HCT116 (cell line): ENCODE measurements at regions not wholly inside any gene's neighbourhood (a gene's known extent, or its start where the extent isn't known, plus 50 kb on each side); places are given as distances from the start of the nearest gene placed in this dataset.

Experiments used
- ATAC-seq: fragments of 200-7000 bp; cut with Tn5 transposase; 2 replicates; pipeline ENCODE4 v1.9.1; 2020; ENCODE audit warnings: mild to moderate bottlenecking, moderate library complexity
- BruUV-seq: library from RNA; stranded (reverse); fragments of 400-500 nt; replicated peaks from 2 replicates; lab custom pipeline; 2021; lab: Mats Ljungman, UMichigan
- CTCF ChIA-PET: fragments of 300-600 bp; sonication (Branson Sonifier 250); formaldehyde crosslinking; loops from one replicate; lab custom pipeline; 2021; ENCODE audit warnings: antibody characterized with exemption; lab: Charles Lee
- POLR2A ChIA-PET: fragments of 300-600, 350-600 bp; sonication (Branson Sonifier 250); formaldehyde crosslinking; loops from one replicate; lab custom pipeline; 2021; ENCODE audit warnings: antibody characterized with exemption; lab: Charles Lee
- RAD21 ChIA-PET, 2 experiments: fragments of 300-600 bp; sonication (Branson Sonifier 250); formaldehyde crosslinking; loops; one replicate each; lab custom pipeline; 2023; ENCODE audit warnings: low total read pairs in 2 of 2; ENCODE audit not compliant: uncharacterized antibody in 2 of 2, unreplicated experiment in 2 of 2, low non-redundant PET in 1 of 2; lab: Charles Lee
- DNase-seq: peaks from one replicate; pipeline ENCODE4 v3.0.0-alpha.2; 2010; ENCODE audit warnings: low read depth, low spot score
- H2AFZ ChIP-seq: fragments of 200-600 bp; shearing (Covaris generic), sonication (generic); 2 replicates; pipeline ENCODE4 v1.6.1; 2017; ENCODE audit warnings: low read depth, mixed run types, mixed read lengths, antibody characterized with exemption, low read length; ENCODE audit not compliant: poor library complexity, severe bottlenecking
- H3K27ac ChIP-seq: 2 replicates; pipeline ENCODE4 v1.5.1; 2012; ENCODE audit warnings: low read depth, low read length
- H3K27me3 ChIP-seq: fragments of 200-600 bp; sonication (generic); 2 replicates; pipeline ENCODE4 v1.6.1; 2016; ENCODE audit warnings: mixed run types, low read length, mixed read lengths; ENCODE audit not compliant: insufficient read depth
- H3K36me3 ChIP-seq, 2 experiments: fragments of 200-500 bp in 1 of 2; fragments of 200-600 bp in 1 of 2; sonication (Bioruptor generic) in 1 of 2; sonication (generic) in 1 of 2; 2 replicates each; pipeline versions ENCODE4 v1.5.1 to v1.6.1; 2014 to 2016; ENCODE audit warnings: low read length in 2 of 2, inconsistent platforms in 1 of 2, mixed read lengths in 1 of 2, mixed run types in 1 of 2; ENCODE audit not compliant: insufficient read depth in 2 of 2, control insufficient read depth in 1 of 2
- H3K4me1 ChIP-seq, 2 experiments: fragments of 200-600 bp in 1 of 2; sonication (generic) in 1 of 2; 2 replicates each; pipeline versions ENCODE4 v1.5.1 to v1.6.1; 2012 to 2017; ENCODE audit warnings: low read length in 2 of 2, inconsistent platforms in 1 of 2, mild to moderate bottlenecking in 1 of 2, mixed read lengths in 1 of 2, mixed run types in 1 of 2, moderate library complexity in 1 of 2; ENCODE audit not compliant: insufficient read depth in 2 of 2, control insufficient read depth in 1 of 2
- H3K4me2 ChIP-seq: fragments of 200-600 bp; sonication (generic); 2 replicates; pipeline ENCODE4 v1.6.1; 2017; ENCODE audit warnings: mixed run types, low read length, mixed read lengths
- H3K4me3 ChIP-seq, 2 experiments: fragments of 200-600 bp in 1 of 2; sonication (generic) in 1 of 2; replicated peaks in 1 of 2; 2 replicates each; pipeline ENCODE4 v1.5.1; 2011 to 2016; ENCODE audit warnings: low read length in 2 of 2, control low read depth in 1 of 2, low read depth in 1 of 2, mild to moderate bottlenecking in 1 of 2, mixed read lengths in 1 of 2, mixed run types in 1 of 2
- H3K79me2 ChIP-seq: fragments of 200-600 bp; sonication (generic); 2 replicates; pipeline ENCODE4 v1.6.1; 2017; ENCODE audit warnings: mild to moderate bottlenecking, mixed run types, low read length, moderate library complexity, mixed read lengths; ENCODE audit not compliant: insufficient read depth
- H3K9ac ChIP-seq: fragments of 200-600 bp; sonication (generic); 2 replicates; pipeline ENCODE4 v1.6.1; 2016; ENCODE audit warnings: low read length, mixed read lengths
- H3K9me2 ChIP-seq: fragments of 200-600 bp; sonication (generic), shearing (Covaris generic); 2 replicates; pipeline ENCODE4 v1.6.1; 2017; ENCODE audit warnings: mixed run types, mild to moderate bottlenecking, moderate library complexity; ENCODE audit not compliant: insufficient read depth
- H3K9me3 ChIP-seq, 2 experiments: fragments of 200-500 bp in 1 of 2; fragments of 200-600 bp in 1 of 2; sonication (Bioruptor generic) in 1 of 2; sonication (generic) in 1 of 2; 2 replicates each; pipeline ENCODE4 v1.6.1; 2014 to 2017; ENCODE audit warnings: low read length in 2 of 2, mixed read lengths in 2 of 2, inconsistent platforms in 1 of 2, low read depth in 1 of 2, mild to moderate bottlenecking in 1 of 2, mixed run types in 1 of 2, moderate library complexity in 1 of 2; ENCODE audit not compliant: control insufficient read depth in 1 of 2, insufficient read depth in 1 of 2
- H4K20me1 ChIP-seq: fragments of 200-600 bp; sonication (generic), shearing (Covaris generic); 2 replicates; pipeline ENCODE4 v1.6.1; 2017; ENCODE audit warnings: mixed run types, mild to moderate bottlenecking, moderate library complexity; ENCODE audit not compliant: insufficient read depth
- CEBPB ChIP-seq: IDR thresholded peaks from 2 replicates; pipeline ENCODE4 v1.6.1; 2012; ENCODE audit warnings: low read depth
- ELF1 ChIP-seq: IDR thresholded peaks from 2 replicates; pipeline ENCODE4 v1.6.1; 2012; ENCODE audit warnings: low read depth, borderline replicate concordance
- EZH2phosphoT487 ChIP-seq: fragments of 200-600 bp; IDR thresholded peaks from 2 replicates; pipeline ENCODE4 v1.6.1; 2018; ENCODE audit warnings: antibody characterized with exemption, borderline replicate concordance
- MAX ChIP-seq: IDR thresholded peaks from 2 replicates; pipeline ENCODE4 v1.6.1; 2012
- POLR2A ChIP-seq: IDR thresholded peaks from 2 replicates; pipeline ENCODE4 v1.7.0; 2011; ENCODE audit warnings: borderline replicate concordance; ENCODE audit not compliant: insufficient read depth, insufficient read length; ENCODE audit errors: extremely low read depth
- REST ChIP-seq: IDR thresholded peaks from 2 replicates; pipeline ENCODE4 v1.6.1; 2012; ENCODE audit warnings: low read depth
- SIN3A ChIP-seq: IDR thresholded peaks from 2 replicates; pipeline ENCODE4 v1.6.1; 2012; ENCODE audit warnings: low read depth
- SP1 ChIP-seq: IDR thresholded peaks from 2 replicates; pipeline ENCODE4 v1.6.1; 2012; ENCODE audit warnings: low read depth
- YY1 ChIP-seq: IDR thresholded peaks from 2 replicates; pipeline ENCODE4 v1.6.1; 2011; ENCODE audit warnings: low read length, low read depth, moderate library complexity, mild to moderate bottlenecking; ENCODE audit not compliant: insufficient replicate concordance; ENCODE audit errors: extremely low read depth
- ZBTB33 ChIP-seq: IDR thresholded peaks from 2 replicates; pipeline ENCODE4 v1.6.1; 2011; ENCODE audit warnings: mild to moderate bottlenecking, low read length, moderate library complexity; ENCODE audit not compliant: insufficient replicate concordance; ENCODE audit errors: extremely low read depth
- ZFX ChIP-seq: fragments of 450-650 bp; IDR thresholded peaks from 2 replicates; pipeline ENCODE4 v1.6.1; 2017
- ZNF274 ChIP-seq: fragments of 200-500 bp; sonication (Bioruptor generic); IDR thresholded peaks from 2 replicates; pipeline ENCODE4 v1.6.1; 2014; ENCODE audit warnings: mild to moderate bottlenecking, low read depth, low read length, inconsistent platforms
- intact Hi-C: fragments of 100-400 bp; cut with micrococcal nuclease; formaldehyde crosslinking; loops from 2 replicates; pipeline ENCODE4 v1.10.0; 2022

- ChIA-PET CTCF (no interaction called here), POLR2A (no interaction called here), RAD21 (no interaction called here)
- H3K9me2 ChIP-seq, result no peaks in the 10 kb centered on the region
- no peak overlapping the region for H3K4me3 ChIP-seq
- H2AFZ ChIP-seq, result no peak overlapping the region
- H3K27ac ChIP-seq, result no peak overlapping the region
- no TSS peak for BruUV-seq
- ATAC-seq (no peak), DNase-seq (no peak)
- no peaks in the 10 kb centered on the region for H3K9me3 ChIP-seq
- no peaks in the 10 kb centered on the region for H3K4me1 ChIP-seq
- no peak for TF ChIP-seq MAX
- no peak overlapping the region for H3K4me2 ChIP-seq
- no peak overlapping the region for H3K9ac ChIP-seq
- intact Hi-C loops, result no loop called here
- H3K27me3 ChIP-seq, result no peaks in the 10 kb centered on the region
- no peaks in the 10 kb centered on the region for H4K20me1 ChIP-seq
- H3K36me3 ChIP-seq, result no peaks in the 10 kb centered on the region
- H3K79me2 ChIP-seq, result no peaks in the 10 kb centered on the region
Observed at GRCh38 chr13:76636829-76637228, 249.4 kb downstream of the KCTD12 start.

GRCh38 chr13:76635232-76636230, 250.7 kb downstream of the KCTD12 start:
- TF ChIP-seq ZBTB33 (no peak), ELF1 (no peak), POLR2A (no peak), REST (no peak), ZFX (no peak), CEBPB (no peak), SIN3A (no peak), YY1 (no peak), EZH2phosphoT487 (no peak), SP1 (no peak), ZNF274 (no peak)
- ChIA-PET RAD21 (no interaction called here), CTCF (no interaction called here), POLR2A (no interaction called here)
- DNase-seq, result no peak
- Histone ChIP-seq H3K4me2 (no peak overlapping the region), H2AFZ (no peak overlapping the region), H3K27ac (no peak overlapping the region), H3K36me3 (no peaks in the 10 kb centered on the region), H3K4me1 (no peaks in the 10 kb centered on the region), H3K9me3 (no peaks in the 10 kb centered on the region), H3K4me3 (no peak overlapping the region), H3K27me3 (no peaks in the 10 kb centered on the region), H4K20me1 (no peaks in the 10 kb centered on the region), H3K79me2 (no peaks in the 10 kb centered on the region), H3K9ac (no peak overlapping the region), H3K9me2 (no peaks in the 10 kb centered on the region)
- intact Hi-C loops, result no loop called here
- no TSS peak for BruUV-seq
- no peak for ATAC-seq
